Brain microvascular endothelial cell (primary cell): ENCODE measurements at regions not wholly inside any gene's neighbourhood (a gene's known extent, or its start where the extent isn't known, plus 50 kb on each side); places are given as distances from the start of the nearest gene placed in this dataset.

ENCODE experiments used
- DNase-seq: peaks from one replicate; pipeline ENCODE4 v3.0.0-alpha.2; 2020
- H3K27ac ChIP-seq: fragments of 250-450 bp; sonication (Bioruptor Pico); 2 replicates; pipeline ENCODE4 v1.5.1; 2020; ENCODE audit warnings: mild to moderate bottlenecking, moderate library complexity
- H3K27me3 ChIP-seq: fragments of 250-450 bp; sonication (Bioruptor Pico); replicated peaks from 2 replicates; pipeline ENCODE4 v1.5.1; 2020; ENCODE audit warnings: mild to moderate bottlenecking
- H3K36me3 ChIP-seq: fragments of 250-450 bp; sonication (Bioruptor Pico); replicated peaks from 2 replicates; pipeline ENCODE4 v1.5.1; 2020; ENCODE audit warnings: mild to moderate bottlenecking
- H3K4me3 ChIP-seq: 2 replicates; pipeline ENCODE4 v1.5.1; 2011; ENCODE audit warnings: low read depth, mild to moderate bottlenecking, control low read depth, low read length, moderate library complexity
- in situ Hi-C: cut with HindIII; loops from 2 replicates; pipeline ENCODE4 v1.10.0; 2017; ENCODE audit warnings: low sequenced_read_pairs, low pct_ligation_motif_present
- TF ChIP-seq, protein P1 (sequence below): IDR thresholded peaks from 2 replicates; pipeline ENCODE4 v1.5.1; 2011; ENCODE audit warnings: low read depth, mild to moderate bottlenecking, moderate library complexity, low read length, control low read depth, inconsistent platforms; ENCODE audit errors: missing control alignments

DNA sequence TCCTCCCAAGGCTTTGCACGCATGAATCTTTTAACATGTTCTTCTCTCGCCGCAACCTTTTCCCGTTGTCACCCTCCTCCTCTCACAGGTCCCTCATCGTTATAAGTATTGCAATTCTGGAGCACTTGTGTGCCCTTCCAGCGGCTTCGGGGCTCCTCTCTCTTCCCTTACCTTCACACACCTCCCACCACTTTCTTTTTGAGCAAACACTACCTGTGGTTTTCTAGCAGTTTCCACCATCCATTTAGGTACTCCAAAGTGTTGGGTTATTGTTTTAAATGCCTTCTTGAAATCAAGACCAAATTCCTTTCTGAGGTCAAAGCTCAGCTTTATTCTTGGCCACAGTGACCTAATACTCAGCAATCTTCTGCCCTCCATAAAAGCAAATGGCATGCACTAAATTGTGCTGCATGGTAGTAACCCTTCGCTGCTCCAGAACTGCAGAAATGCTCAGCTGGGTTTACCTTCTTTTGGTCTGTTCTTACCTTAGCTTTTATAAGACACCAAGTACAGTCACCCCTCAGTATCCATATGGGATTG is 472.4 kb downstream of the SETD4 start:
- no peak for DNase-seq
- H3K4me3 ChIP-seq: no peak overlapping the region
- TF ChIP-seq, protein P1, sequence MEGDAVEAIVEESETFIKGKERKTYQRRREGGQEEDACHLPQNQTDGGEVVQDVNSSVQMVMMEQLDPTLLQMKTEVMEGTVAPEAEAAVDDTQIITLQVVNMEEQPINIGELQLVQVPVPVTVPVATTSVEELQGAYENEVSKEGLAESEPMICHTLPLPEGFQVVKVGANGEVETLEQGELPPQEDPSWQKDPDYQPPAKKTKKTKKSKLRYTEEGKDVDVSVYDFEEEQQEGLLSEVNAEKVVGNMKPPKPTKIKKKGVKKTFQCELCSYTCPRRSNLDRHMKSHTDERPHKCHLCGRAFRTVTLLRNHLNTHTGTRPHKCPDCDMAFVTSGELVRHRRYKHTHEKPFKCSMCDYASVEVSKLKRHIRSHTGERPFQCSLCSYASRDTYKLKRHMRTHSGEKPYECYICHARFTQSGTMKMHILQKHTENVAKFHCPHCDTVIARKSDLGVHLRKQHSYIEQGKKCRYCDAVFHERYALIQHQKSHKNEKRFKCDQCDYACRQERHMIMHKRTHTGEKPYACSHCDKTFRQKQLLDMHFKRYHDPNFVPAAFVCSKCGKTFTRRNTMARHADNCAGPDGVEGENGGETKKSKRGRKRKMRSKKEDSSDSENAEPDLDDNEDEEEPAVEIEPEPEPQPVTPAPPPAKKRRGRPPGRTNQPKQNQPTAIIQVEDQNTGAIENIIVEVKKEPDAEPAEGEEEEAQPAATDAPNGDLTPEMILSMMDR: no peak
- no peak overlapping the region for H3K27ac ChIP-seq
- in situ Hi-C loops: no loop called here
- H3K36me3 ChIP-seq: no peaks in the 10 kb centered on the region
- H3K27me3 ChIP-seq: no peaks in the 10 kb centered on the region

DNA sequence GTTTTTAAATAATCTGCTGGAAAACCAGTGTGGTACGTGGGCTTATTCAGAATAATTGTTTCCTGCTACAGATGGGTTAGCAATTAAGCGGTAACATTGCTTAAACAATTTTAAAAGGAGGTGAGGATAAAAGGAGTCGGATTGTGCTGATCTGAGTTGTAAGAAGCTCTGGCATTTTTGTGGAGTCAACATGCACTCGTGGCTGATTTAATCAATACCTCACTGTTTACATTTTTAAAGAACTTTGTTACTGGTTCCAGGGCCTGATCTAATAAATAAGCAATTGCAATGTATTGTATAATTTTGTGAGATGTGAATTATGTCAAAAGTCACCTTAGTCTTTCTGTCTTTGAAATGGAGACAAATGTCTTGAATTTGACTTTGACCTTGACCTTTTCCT is 474.0 kb downstream of the SETD4 start:
- TF ChIP-seq, protein P1: no peak
- H3K27me3 ChIP-seq: no peaks in the 10 kb centered on the region
- in situ Hi-C loops: no loop called here
- H3K27ac ChIP-seq: no peak overlapping the region
- H3K4me3 ChIP-seq: no peak overlapping the region
- no peak for DNase-seq
- H3K36me3 ChIP-seq: no peaks in the 10 kb centered on the region

DNA sequence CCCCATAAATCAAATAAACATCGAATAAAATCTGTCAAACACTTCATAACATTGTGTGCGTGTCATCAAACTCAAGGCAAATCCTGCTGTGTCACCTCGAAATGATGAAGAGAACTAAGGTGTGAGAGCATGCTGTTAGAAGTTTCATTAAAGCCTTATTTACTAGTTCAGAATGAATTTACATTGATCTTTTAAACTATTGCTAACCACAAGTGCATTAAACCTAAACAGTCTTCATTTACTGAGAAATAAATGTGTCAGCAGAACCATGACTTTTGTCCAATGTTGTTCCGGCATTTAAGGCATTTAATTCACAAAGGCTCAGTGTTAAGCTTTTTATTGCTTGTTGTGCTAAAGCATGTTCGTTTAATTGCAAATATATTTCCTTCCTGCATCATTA is 474.4 kb downstream of the SETD4 start:
- H3K27me3 ChIP-seq: no peaks in the 10 kb centered on the region
- H3K36me3 ChIP-seq: no peaks in the 10 kb centered on the region
- DNase-seq: no peak
- H3K27ac ChIP-seq: no peak overlapping the region
- no peak overlapping the region for H3K4me3 ChIP-seq
- TF ChIP-seq, protein P1: no peak
- in situ Hi-C loops: no loop called here

DNA sequence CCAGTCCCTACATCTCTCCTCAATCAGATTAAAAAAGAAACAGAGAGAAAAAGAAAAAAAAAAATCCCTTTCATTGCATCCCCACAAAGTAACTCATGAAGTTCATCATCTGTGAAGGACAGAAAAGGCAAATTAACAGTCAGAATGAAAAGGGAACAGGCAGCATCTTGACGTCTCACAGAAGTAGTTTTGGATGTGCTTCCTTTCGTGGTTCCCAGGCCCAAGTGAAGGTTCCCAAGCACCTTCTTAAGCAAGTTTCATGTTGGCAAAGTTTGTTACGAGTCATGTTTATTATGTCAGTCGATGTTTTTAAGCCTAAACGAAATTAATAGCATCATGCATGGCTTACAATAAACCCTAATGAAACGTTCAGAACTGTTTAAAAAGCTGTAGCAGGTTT is 475.2 kb downstream of the SETD4 start:
- TF ChIP-seq, protein P1: no peak
- in situ Hi-C loops: no loop called here
- Histone ChIP-seq H3K27ac (no peak overlapping the region), H3K4me3 (no peak overlapping the region), H3K27me3 (no peaks in the 10 kb centered on the region), H3K36me3 (no peaks in the 10 kb centered on the region)
- DNase-seq: no peak

DNA sequence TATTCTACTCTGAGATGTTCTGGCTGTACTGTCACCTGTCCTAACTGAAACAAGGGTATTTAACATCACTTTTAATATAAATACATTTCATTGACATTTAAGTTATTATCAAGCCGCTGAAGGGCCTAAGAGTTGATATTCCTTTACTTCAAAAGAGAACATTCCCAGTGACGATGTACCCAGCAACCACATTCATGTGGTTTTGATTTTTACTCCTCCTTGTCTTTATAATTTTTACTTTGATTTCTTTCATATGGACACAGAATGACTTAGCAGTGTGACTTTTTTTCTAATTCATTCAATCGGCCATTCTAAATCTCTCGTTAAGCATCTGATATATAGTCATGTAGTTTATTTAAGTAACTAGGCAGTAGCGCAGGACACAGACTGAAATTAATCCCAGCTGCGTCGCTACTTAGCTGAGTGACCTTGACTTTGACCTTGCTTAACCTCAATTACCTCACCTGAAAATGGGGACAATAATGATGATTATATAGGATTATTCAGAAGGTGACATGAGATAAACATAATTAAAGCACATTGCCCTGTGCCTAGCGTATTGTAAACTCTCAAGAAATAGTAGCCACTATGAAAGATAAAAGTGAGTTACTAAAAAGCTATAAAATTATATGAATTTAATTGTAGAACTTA is 476.6 kb downstream of the SETD4 start:
- Histone ChIP-seq H3K27me3 (no peaks in the 10 kb centered on the region), H3K4me3 (no peak overlapping the region), H3K36me3 (no peaks in the 10 kb centered on the region), H3K27ac (no peak overlapping the region)
- DNase-seq: no peak
- in situ Hi-C loops: no loop called here
- TF ChIP-seq, protein P1: no peak

DNA sequence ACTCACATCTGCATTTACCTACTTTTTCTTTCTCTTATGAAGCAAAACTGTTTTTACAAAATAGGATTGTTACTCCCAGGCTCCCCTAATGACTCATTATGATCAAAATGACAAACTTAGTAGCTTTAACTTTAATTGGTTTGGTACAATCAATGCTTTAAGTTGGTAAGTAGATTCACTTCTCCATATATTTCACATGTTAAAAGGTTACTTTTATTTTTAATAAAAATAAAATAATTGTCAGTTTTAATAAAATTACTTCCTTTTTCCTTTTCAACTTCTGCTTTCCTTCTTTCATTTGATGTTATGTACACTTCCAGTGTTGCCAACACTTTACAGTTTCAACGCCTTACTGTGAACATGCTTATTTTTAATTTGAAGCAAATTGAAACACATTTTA is 477.6 kb downstream of the SETD4 start:
- Histone ChIP-seq H3K36me3 (no peaks in the 10 kb centered on the region), H3K27ac (no peak overlapping the region), H3K27me3 (no peaks in the 10 kb centered on the region), H3K4me3 (no peak overlapping the region)
- TF ChIP-seq, protein P1: no peak
- in situ Hi-C loops: no loop called here
- DNase-seq: no peak
